Kidney epithelial cell (primary cell): ENCODE measurements at regions not wholly inside any gene's neighbourhood (a gene's known extent, or its start where the extent isn't known, plus 50 kb on each side); places are given as distances from the start of the nearest gene placed in this dataset.
"Not testable (repeated sequence)": the region's sequence is repeated elsewhere in the genome, so short reads cannot be mapped to it uniquely, and the experiment has no call there.

Experiments used
- DNase-seq: peaks from one replicate; pipeline ENCODE4 v3.0.0-alpha.2; 2010; ENCODE audit warnings: low read depth
- H3K27me3 ChIP-seq: 2 replicates; pipeline ENCODE4 v1.6.0; 2011; ENCODE audit warnings: low read length; ENCODE audit not compliant: control insufficient read depth, insufficient read depth
- H3K36me3 ChIP-seq: 2 replicates; pipeline ENCODE4 v1.5.1; 2011; ENCODE audit warnings: low read length; ENCODE audit not compliant: control insufficient read depth, insufficient read depth
- H3K4me3 ChIP-seq: 2 replicates; pipeline ENCODE4 v1.5.1; 2011; ENCODE audit warnings: low read depth, mild to moderate bottlenecking, control low read depth, low read length
- CTCF ChIP-seq: IDR thresholded peaks from 2 replicates; pipeline ENCODE4 v1.5.1; 2011; ENCODE audit warnings: mild to moderate bottlenecking, moderate library complexity, low read length, control low read depth, inconsistent platforms; ENCODE audit not compliant: insufficient read depth, poor library complexity, severe bottlenecking

- H3K27me3 ChIP-seq, result peaks cover 3% of the 10 kb centered on the region
- TF ChIP-seq CTCF, result no peak
- DNase-seq, result no peak
Measured at GRCh38 chr2:105674859-105675541, 69.7 kb upstream of the NCK2 start.

GRCh38 chr2:105674401-105674800, 70.3 kb upstream of the NCK2 start:
- no peak overlapping the region for H3K4me3 ChIP-seq
- no peak for DNase-seq
- no peak for TF ChIP-seq CTCF
- no peaks in the 10 kb centered on the region for H3K36me3 ChIP-seq
- peaks cover 3% of the 10 kb centered on the region for H3K27me3 ChIP-seq

More at GRCh38 chr2:105674859-105675541, 69.7 kb upstream of the NCK2 start:
- Histone ChIP-seq H3K4me3 (no peak overlapping the region), H3K36me3 (no peaks in the 10 kb centered on the region)

GRCh38 chr2:105671156-105671555, 73.6 kb upstream of the NCK2 start:
- DNase-seq, result no peak
- TF ChIP-seq CTCF, result no peak
- H3K4me3 ChIP-seq, result no peak overlapping the region
- H3K36me3 ChIP-seq, result no peaks in the 10 kb centered on the region
- no peaks in the 10 kb centered on the region for H3K27me3 ChIP-seq

- TF ChIP-seq CTCF, result no peak
- Histone ChIP-seq H3K27me3 (no peaks in the 10 kb centered on the region), H3K36me3 (no peaks in the 10 kb centered on the region)
Measured at GRCh38 chr2:105669384-105669891, 75.3 kb upstream of the NCK2 start.

GRCh38 chr2:105665480-105665879, 79.2 kb upstream of the NCK2 start:
- Histone ChIP-seq H3K4me3 (no peak overlapping the region), H3K36me3 (no peaks in the 10 kb centered on the region), H3K27me3 (no peaks in the 10 kb centered on the region)
- DNase-seq, result no peak
- TF ChIP-seq CTCF, result no peak

More at GRCh38 chr2:105669384-105669891, 75.3 kb upstream of the NCK2 start:
- no peak for DNase-seq
- no peak overlapping the region for H3K4me3 ChIP-seq

- Histone ChIP-seq H3K27me3 (no peaks in the 10 kb centered on the region), H3K36me3 (no peaks in the 10 kb centered on the region), H3K4me3 (no peak overlapping the region)
- DNase-seq, result no peak
- no peak for TF ChIP-seq CTCF
Measured at GRCh38 chr2:105660489-105660888, 84.2 kb upstream of the NCK2 start.

- not testable (repeated sequence) for H3K36me3 ChIP-seq, H3K4me3 ChIP-seq, DNase-seq, H3K27me3 ChIP-seq
Measured at GRCh38 chr2:105655723-105656606, 88.7 kb upstream of the NCK2 start.
